NB4 (cell line): ENCODE measurements at regions not wholly inside any gene's neighbourhood (a gene's known extent, or its start where the extent isn't known, plus 50 kb on each side); places are given as distances from the start of the nearest gene placed in this dataset.

Experiments
- DNase-seq: peaks from one replicate; pipeline ENCODE4 v3.0.0; 2010; ENCODE audit warnings: low read depth
- H3K4me3 ChIP-seq: one replicate; pipeline ENCODE4 v1.5.1; 2011; ENCODE audit warnings: mild to moderate bottlenecking, low read depth, low read length, moderate library complexity
- MYC ChIP-seq: IDR thresholded peaks from 2 replicates; pipeline ENCODE4 v1.6.1; 2011; ENCODE audit warnings: low read depth, low read length
- POLR2A ChIP-seq: IDR thresholded peaks from 2 replicates; pipeline ENCODE4 v1.6.1; 2011; ENCODE audit warnings: mild to moderate bottlenecking; ENCODE audit not compliant: insufficient read length; ENCODE audit errors: extremely low read depth
- TF ChIP-seq, protein P1 (sequence below): IDR thresholded peaks from 2 replicates; pipeline ENCODE4 v1.6.1; 2011; ENCODE audit warnings: low read depth, low read length
- TF ChIP-seq, protein P2 (sequence below): IDR thresholded peaks from one replicate; pipeline ENCODE4 v1.5.1; 2012; ENCODE audit warnings: low read depth, low read length

DNA sequence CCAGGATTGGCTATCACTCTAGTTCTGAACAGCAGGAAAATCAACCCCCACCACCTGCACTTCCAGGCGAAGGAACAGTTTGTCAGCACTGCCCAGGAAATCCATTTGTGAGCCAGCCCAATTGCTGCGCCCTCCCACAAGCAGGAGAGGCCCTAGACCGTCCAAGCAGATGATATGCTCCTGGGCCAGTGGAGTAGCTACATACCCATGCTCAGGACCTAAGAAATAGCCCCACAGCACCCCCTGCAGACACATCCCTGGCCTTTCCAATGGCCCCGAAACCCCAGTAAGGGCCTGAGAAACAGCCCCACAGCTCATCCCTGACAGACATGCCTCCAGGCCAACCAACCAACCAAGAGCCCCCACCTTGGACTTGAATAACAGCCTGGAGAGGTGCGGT is 111.5 kb upstream of the ZC3H11B start:
- no peak for DNase-seq
- TF ChIP-seq, protein P1, sequence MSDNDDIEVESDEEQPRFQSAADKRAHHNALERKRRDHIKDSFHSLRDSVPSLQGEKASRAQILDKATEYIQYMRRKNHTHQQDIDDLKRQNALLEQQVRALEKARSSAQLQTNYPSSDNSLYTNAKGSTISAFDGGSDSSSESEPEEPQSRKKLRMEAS = no peak
- TF ChIP-seq MYC = no peak
- TF ChIP-seq POLR2A = no peak
- TF ChIP-seq, protein P2, sequence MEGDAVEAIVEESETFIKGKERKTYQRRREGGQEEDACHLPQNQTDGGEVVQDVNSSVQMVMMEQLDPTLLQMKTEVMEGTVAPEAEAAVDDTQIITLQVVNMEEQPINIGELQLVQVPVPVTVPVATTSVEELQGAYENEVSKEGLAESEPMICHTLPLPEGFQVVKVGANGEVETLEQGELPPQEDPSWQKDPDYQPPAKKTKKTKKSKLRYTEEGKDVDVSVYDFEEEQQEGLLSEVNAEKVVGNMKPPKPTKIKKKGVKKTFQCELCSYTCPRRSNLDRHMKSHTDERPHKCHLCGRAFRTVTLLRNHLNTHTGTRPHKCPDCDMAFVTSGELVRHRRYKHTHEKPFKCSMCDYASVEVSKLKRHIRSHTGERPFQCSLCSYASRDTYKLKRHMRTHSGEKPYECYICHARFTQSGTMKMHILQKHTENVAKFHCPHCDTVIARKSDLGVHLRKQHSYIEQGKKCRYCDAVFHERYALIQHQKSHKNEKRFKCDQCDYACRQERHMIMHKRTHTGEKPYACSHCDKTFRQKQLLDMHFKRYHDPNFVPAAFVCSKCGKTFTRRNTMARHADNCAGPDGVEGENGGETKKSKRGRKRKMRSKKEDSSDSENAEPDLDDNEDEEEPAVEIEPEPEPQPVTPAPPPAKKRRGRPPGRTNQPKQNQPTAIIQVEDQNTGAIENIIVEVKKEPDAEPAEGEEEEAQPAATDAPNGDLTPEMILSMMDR = no peak

DNA sequence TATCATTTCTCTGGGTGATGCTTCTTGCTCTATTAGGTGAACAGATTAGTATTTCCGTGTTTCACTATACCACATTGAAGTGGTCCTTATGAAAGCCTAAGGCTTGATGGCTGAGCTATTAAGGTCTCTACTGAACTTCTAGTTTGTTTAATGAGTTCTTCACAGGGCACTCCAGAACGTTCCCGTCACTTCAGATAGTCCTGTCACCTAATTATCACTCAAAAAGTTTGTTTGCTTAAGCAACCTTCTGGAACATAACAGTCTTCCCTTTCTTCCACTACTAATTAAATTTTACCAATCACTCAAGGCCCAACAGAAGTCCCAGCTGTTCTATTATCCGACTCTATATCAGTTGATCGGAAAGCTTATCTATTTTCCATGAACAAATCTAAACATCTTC is 104.6 kb upstream of the ZC3H11B start:
- TF ChIP-seq, protein P2 = no peak
- TF ChIP-seq, protein P1 = no peak
- TF ChIP-seq MYC (no peak), POLR2A (no peak)
- H3K4me3 ChIP-seq = no peak overlapping the region
- no peak for DNase-seq

More for the DNA sequence above, 111.5 kb upstream of the ZC3H11B start:
- no peak overlapping the region for H3K4me3 ChIP-seq

DNA sequence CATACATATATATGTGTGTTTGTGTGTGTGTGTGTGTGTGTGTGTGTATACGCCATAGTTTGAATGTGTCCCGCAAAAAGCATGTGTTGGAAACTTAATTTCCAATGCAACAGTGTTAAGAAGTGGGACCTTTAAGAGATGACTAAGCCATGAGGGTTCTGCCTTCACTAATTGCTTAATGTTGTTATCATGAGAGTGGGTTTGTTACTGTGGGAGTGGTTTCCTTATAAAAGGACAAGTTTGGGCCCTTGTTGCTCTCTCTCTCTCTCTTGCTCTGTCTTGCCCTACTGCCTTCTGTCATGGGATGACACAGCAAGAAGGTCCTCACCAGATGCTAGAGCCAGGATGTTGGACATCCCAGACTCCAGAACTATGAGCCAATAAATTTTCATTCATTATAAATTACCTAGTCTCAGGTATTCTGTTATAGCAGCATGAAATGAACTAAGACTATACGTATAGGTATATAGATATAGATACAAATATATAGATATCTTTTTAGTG is 103.8 kb upstream of the ZC3H11B start:
- no peak overlapping the region for H3K4me3 ChIP-seq
- TF ChIP-seq, protein P1 = no peak
- TF ChIP-seq, protein P2 = no peak
- TF ChIP-seq POLR2A = no peak
- TF ChIP-seq MYC = no peak
- no peak for DNase-seq

DNA sequence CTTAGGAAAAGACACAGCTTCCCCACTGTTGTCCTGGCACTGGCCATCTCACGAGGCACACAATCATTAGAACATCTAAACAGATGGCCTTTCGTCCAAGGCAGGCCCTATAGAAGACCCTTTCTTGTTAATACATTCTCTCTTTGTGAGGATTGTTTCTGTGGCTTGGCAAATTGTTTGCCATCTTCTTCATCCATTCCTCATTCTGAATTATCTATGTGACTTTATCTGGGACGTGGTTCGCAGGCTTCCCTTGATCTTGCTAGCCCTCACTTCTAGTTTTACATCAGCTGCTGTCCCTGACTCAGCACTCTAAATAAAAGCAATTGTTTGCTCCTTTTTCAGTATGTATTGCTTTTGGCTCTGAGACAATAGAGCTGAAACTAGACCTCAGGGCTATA is 101.1 kb upstream of the ZC3H11B start:
- TF ChIP-seq, protein P1 = no peak
- no peak overlapping the region for H3K4me3 ChIP-seq
- no peak for DNase-seq

DNA sequence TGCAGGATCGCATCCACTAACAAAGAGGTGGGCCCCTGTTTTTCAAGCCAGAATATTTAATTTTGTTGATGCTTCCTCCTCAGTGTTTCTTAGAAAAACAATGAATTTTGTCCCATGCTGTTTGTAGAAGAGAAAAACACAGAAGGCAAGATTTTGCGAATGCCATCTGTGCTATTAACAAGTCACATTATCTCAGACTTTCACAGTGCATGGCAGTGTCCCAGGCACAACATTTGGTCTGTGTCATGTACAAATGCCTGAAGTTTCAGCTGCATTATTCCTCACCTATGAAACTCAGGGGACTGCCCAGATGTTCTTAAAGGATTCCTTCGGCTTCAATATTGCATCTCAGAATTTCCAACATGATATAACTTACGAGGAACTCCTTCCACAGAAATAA is 99.6 kb upstream of the ZC3H11B start:
- TF ChIP-seq POLR2A = no peak
- no peak for TF ChIP-seq MYC
- TF ChIP-seq, protein P2 = no peak
- TF ChIP-seq, protein P1 = no peak
- no peak for DNase-seq
- H3K4me3 ChIP-seq = no peak overlapping the region

DNA sequence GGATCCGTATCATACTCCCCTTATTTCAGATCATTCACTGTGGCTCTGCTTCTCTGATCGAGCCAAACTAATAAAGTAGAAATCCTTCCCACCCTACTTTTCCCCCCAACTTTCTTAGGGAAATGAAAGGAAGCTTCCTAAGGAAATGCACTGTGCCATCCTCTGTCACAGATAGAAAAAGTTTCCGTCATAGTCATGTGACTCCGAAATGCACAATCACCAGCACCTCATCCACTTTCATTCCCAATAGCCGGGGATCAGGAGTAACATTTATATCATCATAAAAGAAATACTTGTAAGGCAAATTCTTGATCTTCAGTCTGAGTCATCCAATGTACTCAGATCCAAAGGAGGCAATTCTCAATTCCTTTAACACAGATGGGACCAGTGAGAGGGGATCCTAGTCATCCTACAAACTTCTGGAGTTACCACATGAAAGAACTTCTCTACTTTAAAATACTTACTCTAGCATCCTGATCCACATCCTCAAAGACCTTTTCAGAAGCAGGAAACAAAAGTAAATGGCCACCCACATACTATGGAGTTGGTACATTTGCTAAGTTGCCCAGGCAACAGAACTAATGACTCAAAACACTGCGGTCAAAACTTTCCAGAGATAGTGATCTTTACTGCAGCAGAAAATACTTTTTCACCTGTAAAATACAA is 97.8 kb upstream of the ZC3H11B start:
- H3K4me3 ChIP-seq = no peak overlapping the region
- DNase-seq = peak; percentile 2
- TF ChIP-seq, protein P2 = no peak
- TF ChIP-seq POLR2A = no peak
- TF ChIP-seq, protein P1 = no peak
- TF ChIP-seq MYC = no peak
